Coronary artery (tissue), 2 donors: ENCODE measurements at regions not wholly inside any gene's neighbourhood (a gene's known extent, or its start where the extent isn't known, plus 50 kb on each side); places are given as distances from the start of the nearest gene placed in this dataset.
"Not testable (repeated sequence)": the region's sequence is repeated elsewhere in the genome, so short reads cannot be mapped to it uniquely, and the experiment has no call there.

Source experiments
- DNase-seq: peaks from one replicate; pipeline ENCODE4 v3.0.0-alpha.2; 2017; ENCODE audit warnings: low spot score
- H3K27ac ChIP-seq, 2 donors: fragments of 200-600 bp; sonication (generic); one replicate each; pipeline ENCODE4 v1.5.1; 2016 to 2019
- H3K4me3 ChIP-seq: fragments of 200-600 bp; sonication (generic); 2 replicates; pipeline ENCODE4 v1.5.1; 2016; ENCODE audit warnings: mild to moderate bottlenecking, moderate library complexity
- TF ChIP-seq, protein P1 (sequence below): fragments of 200-600 bp; sonication (generic); IDR thresholded peaks from one replicate; pipeline ENCODE4 v1.5.1; 2019; ENCODE audit warnings: antibody characterized with exemption

DNA sequence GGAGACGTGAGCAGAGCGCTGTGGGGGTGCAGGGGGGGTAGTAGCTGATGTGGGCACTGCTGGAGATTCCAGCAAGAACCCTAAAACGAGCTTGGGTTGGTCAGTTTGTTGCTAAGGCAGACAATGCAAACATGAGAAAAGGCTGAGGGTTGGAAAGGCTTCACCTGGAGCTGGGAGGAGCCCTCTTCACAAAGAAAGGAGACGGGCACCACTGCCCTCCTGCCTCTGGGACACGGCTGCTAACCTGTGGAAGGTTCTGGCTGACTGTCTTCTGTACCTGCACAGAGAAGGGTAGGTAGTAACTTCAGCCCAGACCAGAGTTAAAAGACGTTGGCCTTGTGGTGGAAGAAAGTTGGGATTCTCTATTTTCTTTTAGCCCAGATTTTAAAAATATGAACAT is 108.7 kb downstream of the SUCLA2 start:
- DNase-seq = no peak
- TF ChIP-seq, protein P1, sequence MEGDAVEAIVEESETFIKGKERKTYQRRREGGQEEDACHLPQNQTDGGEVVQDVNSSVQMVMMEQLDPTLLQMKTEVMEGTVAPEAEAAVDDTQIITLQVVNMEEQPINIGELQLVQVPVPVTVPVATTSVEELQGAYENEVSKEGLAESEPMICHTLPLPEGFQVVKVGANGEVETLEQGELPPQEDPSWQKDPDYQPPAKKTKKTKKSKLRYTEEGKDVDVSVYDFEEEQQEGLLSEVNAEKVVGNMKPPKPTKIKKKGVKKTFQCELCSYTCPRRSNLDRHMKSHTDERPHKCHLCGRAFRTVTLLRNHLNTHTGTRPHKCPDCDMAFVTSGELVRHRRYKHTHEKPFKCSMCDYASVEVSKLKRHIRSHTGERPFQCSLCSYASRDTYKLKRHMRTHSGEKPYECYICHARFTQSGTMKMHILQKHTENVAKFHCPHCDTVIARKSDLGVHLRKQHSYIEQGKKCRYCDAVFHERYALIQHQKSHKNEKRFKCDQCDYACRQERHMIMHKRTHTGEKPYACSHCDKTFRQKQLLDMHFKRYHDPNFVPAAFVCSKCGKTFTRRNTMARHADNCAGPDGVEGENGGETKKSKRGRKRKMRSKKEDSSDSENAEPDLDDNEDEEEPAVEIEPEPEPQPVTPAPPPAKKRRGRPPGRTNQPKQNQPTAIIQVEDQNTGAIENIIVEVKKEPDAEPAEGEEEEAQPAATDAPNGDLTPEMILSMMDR = no peak
- Histone ChIP-seq H3K27ac (no peak overlapping the region), H3K4me3 (no peak overlapping the region)

DNA sequence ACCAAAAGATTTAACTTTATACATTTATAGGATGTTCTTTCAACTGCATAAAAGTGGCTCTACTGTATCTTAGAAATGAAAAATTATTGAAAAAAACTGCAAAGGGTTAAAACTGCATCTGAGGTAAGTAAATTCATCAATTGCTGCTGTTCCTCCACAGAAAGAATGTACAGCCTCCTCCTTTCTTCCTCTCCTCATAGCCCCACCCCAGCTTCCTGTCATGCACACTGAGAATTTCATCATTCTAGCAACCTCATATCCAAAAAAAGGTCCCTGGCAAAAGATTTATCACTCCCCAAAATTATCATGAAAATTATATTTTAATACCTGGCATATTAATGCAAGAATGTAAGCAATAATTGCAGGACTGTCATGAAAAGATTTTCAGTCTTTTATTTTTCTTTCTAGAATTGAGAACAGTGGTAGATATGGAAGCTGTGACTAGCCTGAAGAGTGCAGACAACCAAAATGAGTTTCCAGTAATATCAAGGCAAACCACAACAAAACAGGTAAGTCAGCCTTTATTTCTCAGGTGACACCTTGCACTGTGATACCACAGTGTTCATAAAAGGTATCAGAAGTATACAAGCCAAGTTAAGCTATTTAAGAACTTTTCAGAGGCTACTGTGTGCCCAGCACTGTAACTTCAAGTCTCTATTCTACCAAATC is 110.8 kb downstream of the SUCLA2 start:
- Histone ChIP-seq H3K4me3 (no peak overlapping the region), H3K27ac (no peak overlapping the region)
- DNase-seq = no peak
- TF ChIP-seq, protein P1 = no peak

DNA sequence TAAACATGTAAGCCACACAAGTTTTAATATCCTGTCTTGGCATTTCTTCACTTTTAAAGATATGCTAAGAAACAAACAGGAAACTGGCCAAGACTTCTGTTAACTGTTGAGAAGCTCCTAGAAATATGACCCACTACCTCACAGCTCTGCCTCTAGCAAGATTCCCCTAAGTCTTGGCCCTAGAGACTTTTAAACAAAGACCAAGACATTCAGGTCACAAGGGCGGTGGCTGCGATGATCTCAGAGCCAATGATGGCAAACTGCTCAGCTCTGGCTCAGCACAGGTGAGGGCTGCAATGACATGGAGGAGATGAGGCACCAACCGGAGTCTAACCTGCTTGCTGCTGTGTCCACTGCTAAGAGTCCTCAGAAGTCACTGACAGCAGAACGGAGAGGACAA is 114.8 kb downstream of the SUCLA2 start:
- H3K4me3 ChIP-seq = no peak overlapping the region
- no peak for DNase-seq
- H3K27ac ChIP-seq = no peak overlapping the region
- TF ChIP-seq, protein P1 = no peak

DNA sequence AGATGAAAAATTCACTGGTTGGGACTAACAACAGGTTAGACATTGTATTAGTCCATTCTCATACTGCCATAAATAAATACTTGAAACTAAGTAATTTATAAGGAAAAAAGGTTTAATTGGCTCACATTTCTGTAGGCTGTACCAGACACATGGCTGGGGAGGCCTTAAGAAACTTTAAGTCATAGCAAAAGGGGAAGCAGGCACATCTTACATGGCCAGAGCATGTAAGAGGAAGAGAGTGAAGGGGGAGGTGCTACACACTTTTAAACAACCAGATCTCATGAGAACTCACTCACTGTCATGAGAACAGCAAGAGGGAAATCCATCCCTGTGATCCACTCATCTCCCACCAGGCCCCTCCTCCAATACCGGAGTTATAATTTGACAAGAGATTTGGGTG is 125.9 kb downstream of the SUCLA2 start:
- Histone ChIP-seq H3K27ac (no peak overlapping the region), H3K4me3 (no peak overlapping the region)
- TF ChIP-seq, protein P1 = no peak
- no peak for DNase-seq

DNA sequence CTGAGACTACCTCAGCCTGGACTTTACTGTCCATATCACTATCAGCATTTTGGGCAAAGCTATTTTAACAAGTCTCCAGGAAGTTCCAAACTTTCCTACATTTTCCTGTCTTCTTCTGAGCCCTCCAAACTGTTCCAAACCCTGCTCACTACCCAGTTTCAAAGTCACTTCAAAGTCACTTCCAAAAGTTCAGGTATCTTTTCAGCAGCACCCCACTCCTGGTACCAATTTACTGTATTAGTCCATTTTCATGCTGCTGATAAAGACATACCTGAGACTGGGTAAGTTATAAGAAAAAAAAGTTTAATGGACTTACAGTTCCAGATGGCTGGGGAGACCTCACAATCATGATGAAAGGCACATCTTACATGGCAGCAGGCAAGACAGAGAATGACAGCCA is 127.1 kb downstream of the SUCLA2 start:
- DNase-seq, H3K4me3 ChIP-seq, H3K27ac ChIP-seq: not testable (repeated sequence)

DNA sequence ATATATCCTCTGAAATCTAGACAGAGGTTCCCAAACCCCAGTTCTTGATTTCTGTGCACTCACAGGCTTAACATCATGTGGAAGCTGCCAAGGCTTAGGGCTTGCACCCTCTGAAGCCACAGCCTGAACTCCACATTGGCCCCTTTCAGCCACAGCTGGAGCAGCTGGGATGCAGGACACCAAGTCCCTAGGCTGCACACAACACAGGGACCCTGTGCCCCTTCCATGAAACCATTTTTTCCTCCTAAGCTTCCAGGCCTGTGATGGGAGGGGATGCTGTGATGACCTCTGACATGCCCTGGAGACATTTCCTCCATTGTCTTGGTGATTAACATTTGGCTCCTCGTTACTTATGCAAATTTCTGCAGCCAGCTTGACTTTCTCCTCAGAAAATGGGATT is 127.8 kb downstream of the SUCLA2 start:
- not testable (repeated sequence) for DNase-seq, H3K27ac ChIP-seq, H3K4me3 ChIP-seq

DNA sequence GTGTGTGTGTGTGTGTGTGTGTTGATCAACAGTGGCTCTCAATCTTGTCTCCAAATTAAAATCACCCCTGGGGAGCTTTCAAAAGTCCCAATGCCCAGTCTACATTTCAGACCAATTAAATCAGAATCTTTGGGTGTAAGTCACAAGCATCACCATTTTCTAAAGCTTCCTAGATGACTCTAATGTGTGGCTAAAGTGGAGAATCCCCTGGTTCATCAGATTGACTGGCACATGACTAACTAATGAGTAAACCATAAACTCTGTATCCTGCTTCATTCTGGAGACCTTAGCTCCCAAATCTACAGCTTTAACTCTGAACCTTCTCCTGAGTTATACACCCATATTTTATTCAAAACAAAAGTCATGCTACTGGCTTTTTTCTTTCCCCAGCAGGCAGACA is 131.3 kb downstream of the SUCLA2 start:
- no peak overlapping the region for H3K27ac ChIP-seq
- TF ChIP-seq, protein P1 = no peak
- DNase-seq = no peak
- H3K4me3 ChIP-seq = no peak overlapping the region

DNA sequence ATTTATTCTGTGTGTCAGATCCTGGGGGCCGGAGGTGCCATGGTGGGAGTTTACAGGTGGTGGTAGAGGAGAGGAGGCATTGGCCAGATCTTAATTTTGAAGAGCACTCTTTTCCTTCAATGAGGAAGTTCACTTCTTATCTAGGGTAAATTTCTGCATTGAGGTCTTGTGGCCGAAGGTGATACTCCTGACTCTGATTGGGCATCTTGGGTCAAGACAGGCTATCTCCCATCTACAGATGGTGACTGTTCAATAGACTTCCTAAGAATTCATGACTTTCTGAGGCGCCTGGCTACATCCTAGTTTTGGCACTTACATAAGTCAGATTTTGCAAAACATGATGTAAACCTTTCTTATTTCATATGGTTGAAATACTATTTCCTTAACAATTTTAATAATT is 135.2 kb downstream of the SUCLA2 start:
- Histone ChIP-seq H3K4me3 (no peak overlapping the region), H3K27ac (no peak overlapping the region)
- TF ChIP-seq, protein P1 = no peak
- no peak for DNase-seq
